Fibroblast of pulmonary artery (primary cell): ENCODE measurements at regions not wholly inside any gene's neighbourhood (a gene's known extent, or its start where the extent isn't known, plus 50 kb on each side); places are given as distances from the start of the nearest gene placed in this dataset.
A peak's percentile ranks its signal among the peaks of the same experiment; 100 is the strongest.

Source experiments
- DNase-seq: peaks from one replicate; pipeline ENCODE4 v3.0.0-alpha.2; 2010; ENCODE audit warnings: low read depth
- H3K4me3 ChIP-seq: replicated peaks from 2 replicates; pipeline ENCODE4 v1.5.1; 2011; ENCODE audit warnings: low read depth, mild to moderate bottlenecking, control low read depth, low read length, moderate library complexity
- TF ChIP-seq, protein P1 (sequence below): IDR thresholded peaks from 2 replicates; pipeline ENCODE4 v1.5.1; 2011; ENCODE audit warnings: mild to moderate bottlenecking, control low read depth, low read length, inconsistent platforms; ENCODE audit errors: missing control alignments

DNA sequence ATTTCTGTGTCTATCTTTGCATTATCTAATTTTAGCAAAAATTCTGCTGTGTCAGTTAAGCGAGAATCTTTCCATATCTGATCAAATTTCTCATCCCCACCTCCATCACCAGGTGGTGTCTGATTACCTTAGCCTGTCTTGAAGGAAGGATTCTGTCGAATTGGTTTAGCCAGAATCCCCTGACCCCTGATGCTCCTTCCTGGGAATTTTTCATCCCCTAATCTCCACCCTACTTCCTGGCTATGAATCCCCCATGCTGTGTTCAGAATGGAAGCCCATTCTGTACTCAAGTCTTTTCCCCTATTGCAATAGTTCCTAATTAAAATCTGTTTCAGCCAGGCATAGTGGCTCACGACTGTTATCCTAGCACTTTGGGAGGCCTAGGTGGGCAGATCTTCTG, 216.1 kb downstream of the SKIDA1 start:
- no peak overlapping the region for H3K4me3 ChIP-seq
- DNase-seq: no peak
- TF ChIP-seq, protein P1, sequence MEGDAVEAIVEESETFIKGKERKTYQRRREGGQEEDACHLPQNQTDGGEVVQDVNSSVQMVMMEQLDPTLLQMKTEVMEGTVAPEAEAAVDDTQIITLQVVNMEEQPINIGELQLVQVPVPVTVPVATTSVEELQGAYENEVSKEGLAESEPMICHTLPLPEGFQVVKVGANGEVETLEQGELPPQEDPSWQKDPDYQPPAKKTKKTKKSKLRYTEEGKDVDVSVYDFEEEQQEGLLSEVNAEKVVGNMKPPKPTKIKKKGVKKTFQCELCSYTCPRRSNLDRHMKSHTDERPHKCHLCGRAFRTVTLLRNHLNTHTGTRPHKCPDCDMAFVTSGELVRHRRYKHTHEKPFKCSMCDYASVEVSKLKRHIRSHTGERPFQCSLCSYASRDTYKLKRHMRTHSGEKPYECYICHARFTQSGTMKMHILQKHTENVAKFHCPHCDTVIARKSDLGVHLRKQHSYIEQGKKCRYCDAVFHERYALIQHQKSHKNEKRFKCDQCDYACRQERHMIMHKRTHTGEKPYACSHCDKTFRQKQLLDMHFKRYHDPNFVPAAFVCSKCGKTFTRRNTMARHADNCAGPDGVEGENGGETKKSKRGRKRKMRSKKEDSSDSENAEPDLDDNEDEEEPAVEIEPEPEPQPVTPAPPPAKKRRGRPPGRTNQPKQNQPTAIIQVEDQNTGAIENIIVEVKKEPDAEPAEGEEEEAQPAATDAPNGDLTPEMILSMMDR: no peak

DNA sequence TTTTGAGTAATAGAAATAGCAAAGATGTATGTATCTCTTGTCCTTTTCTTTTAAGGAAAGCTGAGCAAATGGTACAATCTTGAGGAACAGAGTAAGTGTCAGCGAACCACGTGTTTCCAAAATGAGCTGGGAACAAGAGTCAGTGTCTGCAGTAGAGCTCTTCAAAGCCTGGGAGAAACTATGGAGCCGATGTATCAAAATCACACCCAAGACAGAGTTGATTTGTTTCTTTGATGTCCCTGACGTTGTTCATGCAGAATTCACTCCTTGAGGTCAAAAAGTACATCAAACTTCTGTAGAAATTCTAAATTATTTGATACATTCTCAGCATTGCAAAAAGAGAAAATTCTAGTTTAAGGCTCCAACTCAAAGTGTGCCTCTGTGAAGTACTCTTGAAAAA, 216.5 kb downstream of the SKIDA1 start:
- no peak overlapping the region for H3K4me3 ChIP-seq
- TF ChIP-seq, protein P1: no peak
- no peak for DNase-seq

DNA sequence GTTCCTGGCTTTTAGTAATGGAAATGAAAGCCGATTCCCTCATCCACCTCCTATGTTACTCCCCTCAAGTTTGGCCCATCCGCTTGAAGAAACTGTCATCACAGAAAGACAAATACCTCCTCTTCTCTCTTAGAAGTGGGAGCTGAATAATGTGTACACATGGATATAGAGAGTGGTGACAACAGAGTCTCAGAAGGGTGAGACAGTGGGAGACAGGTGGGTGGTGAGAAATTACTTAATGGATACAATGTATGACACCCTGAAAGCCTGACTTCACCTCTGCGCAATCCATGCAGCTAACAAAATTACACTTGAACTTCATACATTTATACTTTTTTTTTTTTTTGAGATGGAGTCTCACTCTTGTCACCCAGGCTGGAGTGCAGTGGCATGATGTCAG, 217.5 kb downstream of the SKIDA1 start:
- no peak for DNase-seq
- no peak overlapping the region for H3K4me3 ChIP-seq
- TF ChIP-seq, protein P1: no peak

- no peak overlapping the region for H3K4me3 ChIP-seq
- TF ChIP-seq, protein P1: no peak
- no peak for DNase-seq
These were observed 220.9 kb downstream of the SKIDA1 start for GRCh38 chr10:21304608-21305007.

DNA sequence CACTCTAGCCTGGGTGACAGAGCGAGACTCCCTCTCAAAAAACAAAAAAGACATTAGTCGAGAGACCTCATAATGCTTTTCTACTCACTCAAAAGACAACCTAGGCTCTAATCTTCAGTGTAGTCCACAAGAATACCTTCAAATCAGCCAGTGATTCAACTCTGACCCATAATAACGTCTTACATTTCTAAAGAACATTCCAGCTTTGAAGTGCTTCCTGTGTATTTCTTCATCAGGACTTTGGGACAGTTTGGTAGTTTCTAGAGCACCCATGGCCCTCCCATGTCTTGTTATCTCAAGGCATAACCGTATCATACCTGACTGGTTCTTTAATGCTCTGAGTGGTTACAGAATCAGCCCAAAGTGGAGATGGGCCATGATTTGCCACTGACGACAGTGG, 221.3 kb downstream of the SKIDA1 start:
- DNase-seq: peak; percentile 70
- TF ChIP-seq, protein P1: no peak
- no peak overlapping the region for H3K4me3 ChIP-seq

DNA sequence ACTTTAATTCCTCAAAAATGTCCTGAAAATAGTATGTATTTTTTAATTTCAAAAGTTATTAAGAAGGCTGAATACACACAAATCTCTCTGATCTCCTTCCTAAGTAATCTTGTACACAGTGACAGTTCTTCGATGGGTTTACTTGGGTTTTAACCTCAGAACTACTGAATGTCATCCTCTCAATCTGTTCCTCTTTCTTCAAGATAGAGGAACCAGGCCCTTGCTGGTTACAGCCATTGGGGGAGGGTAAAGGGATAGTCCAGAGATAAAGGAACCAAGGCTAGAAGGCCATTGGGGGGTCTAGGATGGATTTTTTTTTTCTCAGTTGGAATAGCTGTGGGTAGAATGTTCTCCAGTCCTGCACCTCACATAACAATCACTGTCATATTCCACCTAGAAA, 224.9 kb downstream of the SKIDA1 start:
- H3K4me3 ChIP-seq: no peak overlapping the region
- DNase-seq: no peak
- TF ChIP-seq, protein P1: no peak

DNA sequence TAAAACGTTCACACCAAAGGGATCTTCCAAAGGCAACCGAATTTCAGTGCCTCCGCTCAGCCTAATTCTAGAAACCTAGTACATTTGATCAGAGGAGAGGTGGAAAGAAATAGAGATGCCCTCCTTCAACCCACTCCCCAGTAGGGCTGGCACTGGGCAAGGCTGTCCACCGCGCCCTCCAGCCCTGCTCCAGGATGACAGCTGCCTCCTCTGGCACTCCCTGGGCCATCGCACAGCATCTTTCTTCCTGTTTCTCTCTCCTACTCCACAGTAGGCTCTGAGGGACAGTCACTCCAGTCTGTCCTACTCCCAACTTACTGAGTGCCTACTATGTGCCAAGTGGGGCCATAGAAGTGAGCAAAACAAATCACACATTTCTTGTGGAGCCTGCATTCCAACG, 226.2 kb downstream of the SKIDA1 start:
- H3K4me3 ChIP-seq: no peak overlapping the region
- TF ChIP-seq, protein P1: no peak
- no peak for DNase-seq
